ENCODE measurements at regions not wholly inside any gene's neighbourhood (a gene's known extent, or its start where the extent isn't known, plus 50 kb on each side); places are given as distances from the start of the nearest gene placed in this dataset.

DNA sequence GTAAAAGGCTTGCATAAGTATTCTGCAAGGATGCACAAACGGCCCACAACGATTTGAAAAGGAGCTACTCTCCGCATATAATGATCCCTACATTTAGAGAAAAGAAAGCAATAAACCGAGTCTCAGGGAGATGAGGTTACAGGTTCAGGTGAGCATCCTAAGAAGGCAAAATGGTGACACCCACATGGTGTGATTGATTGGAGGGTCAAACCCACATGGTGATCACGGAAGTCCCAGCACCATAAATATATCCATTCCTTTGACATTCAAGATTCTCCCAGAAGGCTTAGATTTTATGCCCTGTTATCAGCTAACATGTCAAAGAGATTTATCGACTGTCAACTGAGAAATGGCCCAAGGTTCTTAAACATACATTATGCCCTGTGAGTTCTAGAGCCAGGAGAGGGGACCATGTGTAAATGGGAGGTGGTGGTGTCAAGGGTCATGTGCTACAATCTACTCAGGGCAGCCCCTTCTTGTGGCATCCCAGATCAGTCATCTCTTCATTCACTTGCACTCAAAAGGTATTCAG lies 282.2 kb downstream of the EMP1 start:
- H3K4me3 Mint-ChIP-seq: no peak overlapping the region
- H3K27ac Mint-ChIP-seq: no peak overlapping the region
- H3K9me3 Mint-ChIP-seq (ENCODE audit: low read depth): no peaks in the 10 kb centered on the region
- DNase-seq (no peak), ATAC-seq (no peak)
- H3K36me3 Mint-ChIP-seq: no peaks in the 10 kb centered on the region
- peaks cover under 1% of the 10 kb centered on the region for H3K27me3 Mint-ChIP-seq
- CTCF ChIA-PET: no interaction called here
- H3K4me1 Mint-ChIP-seq: no peaks in the 10 kb centered on the region

DNA sequence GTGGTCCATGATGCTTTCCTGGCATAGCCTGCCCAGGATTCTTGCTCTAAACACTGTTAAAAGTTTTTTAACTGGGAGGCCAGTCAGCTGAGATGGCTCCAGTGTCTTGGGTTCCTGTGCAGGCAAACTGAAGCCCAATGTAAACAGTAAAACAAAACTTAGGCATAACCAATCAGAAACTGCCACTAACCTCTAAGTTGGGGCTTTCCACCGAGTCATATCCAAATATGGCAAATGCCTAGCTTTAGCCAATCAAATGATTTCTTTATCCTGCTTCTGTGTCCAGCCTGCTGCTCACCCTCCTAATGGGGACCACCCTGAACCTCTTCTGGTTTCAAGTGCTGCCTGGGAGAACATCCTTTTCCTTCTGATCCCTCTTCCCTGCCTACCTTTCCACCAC lies 277.9 kb downstream of the EMP1 start:
- ATAC-seq (no peak), DNase-seq (no peak)
- Mint-ChIP-seq H3K36me3 (no peaks in the 10 kb centered on the region), H3K27me3 (no peaks in the 10 kb centered on the region), H3K27ac (no peak overlapping the region), H3K4me1 (no peaks in the 10 kb centered on the region), H3K4me3 (no peak overlapping the region), H3K9me3 (ENCODE audit: low read depth) (no peaks in the 10 kb centered on the region)
- CTCF ChIA-PET: no interaction called here

DNA sequence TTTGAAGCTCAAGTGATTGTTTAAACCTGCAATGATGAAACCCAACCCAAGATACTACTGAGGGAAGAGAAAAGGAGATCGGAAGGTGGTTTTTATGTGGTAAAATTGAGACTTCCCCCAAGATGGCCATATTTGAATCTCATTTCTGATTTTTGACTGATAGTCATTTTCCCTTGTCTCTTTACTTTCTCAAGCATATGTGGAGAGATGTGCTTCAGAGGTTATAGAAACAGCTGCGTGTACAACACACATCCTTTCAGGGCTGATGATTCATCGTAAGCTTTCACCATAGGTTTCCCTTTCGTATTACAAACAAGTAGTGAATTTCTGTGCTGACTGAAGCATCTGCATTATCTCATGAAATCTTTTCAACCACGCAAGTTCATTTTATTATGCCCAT lies 276.2 kb downstream of the EMP1 start:
- no peak for DNase-seq
- ATAC-seq: no peak
- no peak overlapping the region for H3K27ac Mint-ChIP-seq
- H3K27me3 Mint-ChIP-seq: peaks cover 9% of the 10 kb centered on the region
- CTCF ChIA-PET: interaction anchor here (0.9 kb wide), 1 partner anchor 110 kb away, joined by 3 read pairs; no protein-coding TSS in a partner anchor
- no peaks in the 10 kb centered on the region for H3K36me3 Mint-ChIP-seq
- no peaks in the 10 kb centered on the region for H3K4me1 Mint-ChIP-seq
- no peak overlapping the region for H3K4me3 Mint-ChIP-seq
- no peaks in the 10 kb centered on the region for H3K9me3 Mint-ChIP-seq (ENCODE audit: low read depth)

DNA sequence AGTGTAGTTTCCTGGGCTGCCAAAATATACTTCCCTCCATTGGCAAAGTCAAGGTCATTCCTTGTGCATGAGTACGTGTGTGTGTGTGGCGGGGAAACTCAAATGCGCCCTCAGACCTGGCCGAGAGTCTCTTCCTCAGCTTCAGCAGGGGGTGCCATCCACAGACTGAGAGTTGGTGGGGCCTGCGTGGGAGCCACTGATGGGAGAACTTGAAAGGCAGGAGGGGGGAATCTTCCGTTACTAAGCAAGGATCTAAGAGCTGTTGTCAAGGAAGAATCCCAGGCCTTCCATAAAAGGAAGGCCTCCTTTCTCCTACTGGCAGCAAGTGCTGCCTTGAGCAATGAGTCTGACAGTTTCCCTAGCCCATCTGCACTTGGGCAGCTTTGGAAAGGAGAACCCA lies 274.9 kb downstream of the EMP1 start:
- CTCF ChIA-PET: interaction anchor here (0.7 kb wide), 1 partner anchor 109 kb away, joined by 3 read pairs; no protein-coding TSS in a partner anchor
- DNase-seq: no peak

DNA sequence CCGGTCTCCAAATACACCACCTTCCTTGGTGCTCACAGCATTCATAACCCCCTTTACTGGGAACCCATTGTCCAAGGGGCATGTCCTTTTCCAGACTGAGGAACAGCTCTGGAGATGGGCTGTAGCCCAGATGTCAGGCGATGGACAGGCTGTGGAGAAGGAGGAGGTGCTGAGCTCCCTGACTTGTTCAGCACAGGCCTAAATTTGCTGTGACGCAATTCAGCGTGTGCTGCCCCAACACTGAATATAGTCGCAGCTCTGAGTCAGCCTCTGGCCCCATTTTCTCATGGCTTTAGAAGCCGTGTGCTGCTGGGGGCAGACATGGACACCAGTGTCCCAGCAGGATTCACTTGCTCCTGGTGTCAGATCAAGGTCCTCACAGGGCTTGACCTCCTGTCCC lies 269.1 kb downstream of the EMP1 start:
- Mint-ChIP-seq H3K9me3 (ENCODE audit: low read depth) (no peaks in the 10 kb centered on the region), H3K4me1 (no peaks in the 10 kb centered on the region), H3K4me3 (no peak overlapping the region), H3K27me3 (peaks cover 13% of the 10 kb centered on the region), H3K27ac (no peak overlapping the region), H3K36me3 (no peaks in the 10 kb centered on the region)
- ATAC-seq (no peak), DNase-seq (no peak)
- CTCF ChIA-PET: no interaction called here

More for the DNA sequence above, 274.9 kb downstream of the EMP1 start:
- Mint-ChIP-seq H3K9me3 (ENCODE audit: low read depth) (no peaks in the 10 kb centered on the region), H3K27ac (no peak overlapping the region), H3K4me1 (no peaks in the 10 kb centered on the region), H3K36me3 (no peaks in the 10 kb centered on the region), H3K27me3 (peaks cover 9% of the 10 kb centered on the region), H3K4me3 (no peak overlapping the region)
- ATAC-seq: no peak

DNA sequence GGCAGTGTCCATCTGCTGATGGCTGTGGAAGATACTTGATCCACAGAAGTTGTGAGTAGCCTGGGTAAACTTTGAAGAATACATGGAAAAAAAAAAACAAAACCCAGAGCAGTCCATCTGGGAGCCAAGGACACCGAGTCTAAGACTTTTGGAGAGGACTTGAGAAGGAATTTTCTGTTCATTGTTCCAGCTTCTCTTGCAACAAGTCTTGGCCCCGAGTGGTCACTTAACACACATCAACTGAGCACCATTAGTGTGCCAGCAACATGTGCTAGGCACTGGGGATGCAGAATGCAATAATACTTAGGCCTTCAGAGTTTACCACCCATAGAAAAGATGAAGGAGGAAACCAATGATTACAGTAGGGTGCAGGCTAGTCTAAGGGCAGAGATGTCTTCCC lies 266.7 kb downstream of the EMP1 start:
- no peak overlapping the region for H3K4me3 Mint-ChIP-seq
- no peak for ATAC-seq
- H3K27ac Mint-ChIP-seq: no peak overlapping the region
- no peaks in the 10 kb centered on the region for H3K36me3 Mint-ChIP-seq
- CTCF ChIA-PET: no interaction called here
- H3K4me1 Mint-ChIP-seq: no peaks in the 10 kb centered on the region
- no peak for DNase-seq
- peaks cover 11% of the 10 kb centered on the region for H3K27me3 Mint-ChIP-seq
- no peaks in the 10 kb centered on the region for H3K9me3 Mint-ChIP-seq (ENCODE audit: low read depth)

DNA sequence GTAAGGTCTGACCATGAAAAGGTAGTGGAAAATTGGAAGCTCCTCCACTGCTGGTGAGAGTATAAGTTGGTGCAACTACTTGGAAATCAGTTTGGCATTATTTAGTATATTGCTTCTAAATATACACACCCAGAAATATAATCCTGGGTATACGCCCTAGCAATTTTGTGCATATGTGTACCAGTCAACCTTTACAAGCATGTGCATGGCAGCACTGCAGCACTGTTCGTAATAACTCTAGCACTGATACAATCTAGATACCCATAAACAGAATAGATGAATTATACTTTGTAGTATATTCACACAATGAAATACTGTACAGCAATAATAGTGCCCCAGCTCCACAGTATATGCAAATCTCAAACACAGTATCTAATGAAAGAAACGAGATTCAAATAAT lies 265.9 kb downstream of the EMP1 start:
- DNase-seq (no peak), ATAC-seq (no peak)
- H3K4me1 Mint-ChIP-seq: no peaks in the 10 kb centered on the region
- H3K9me3 Mint-ChIP-seq (ENCODE audit: low read depth): no peaks in the 10 kb centered on the region
- H3K27ac Mint-ChIP-seq: no peak overlapping the region
- H3K27me3 Mint-ChIP-seq: peaks cover 7% of the 10 kb centered on the region
- CTCF ChIA-PET: no interaction called here
- no peaks in the 10 kb centered on the region for H3K36me3 Mint-ChIP-seq
- no peak overlapping the region for H3K4me3 Mint-ChIP-seq

DNA sequence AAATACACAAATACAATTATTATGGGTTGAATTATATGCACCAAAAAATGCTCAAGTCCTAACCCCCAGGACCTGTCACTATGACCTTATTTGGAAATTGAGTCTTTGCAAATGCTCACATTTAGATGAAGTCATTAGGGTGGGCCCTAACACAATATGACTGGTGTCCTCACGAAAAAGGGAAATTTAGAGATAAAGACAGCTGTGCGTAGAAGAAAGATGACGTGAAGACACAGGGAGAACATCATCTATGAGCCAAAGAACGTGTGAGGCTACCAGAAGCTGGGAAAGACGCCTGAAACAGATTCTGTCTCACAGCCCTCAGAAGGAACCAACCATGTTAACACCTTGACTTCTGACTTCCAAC lies 259.2 kb downstream of the EMP1 start:
- no peaks in the 10 kb centered on the region for H3K4me1 Mint-ChIP-seq
- H3K36me3 Mint-ChIP-seq: no peaks in the 10 kb centered on the region
- no peaks in the 10 kb centered on the region for H3K9me3 Mint-ChIP-seq (ENCODE audit: low read depth)
- no peak overlapping the region for H3K4me3 Mint-ChIP-seq
- CTCF ChIA-PET: no interaction called here
- H3K27me3 Mint-ChIP-seq: peaks cover 3% of the 10 kb centered on the region
- ATAC-seq (no peak), DNase-seq (no peak)
- H3K27ac Mint-ChIP-seq: no peak overlapping the region

DNA sequence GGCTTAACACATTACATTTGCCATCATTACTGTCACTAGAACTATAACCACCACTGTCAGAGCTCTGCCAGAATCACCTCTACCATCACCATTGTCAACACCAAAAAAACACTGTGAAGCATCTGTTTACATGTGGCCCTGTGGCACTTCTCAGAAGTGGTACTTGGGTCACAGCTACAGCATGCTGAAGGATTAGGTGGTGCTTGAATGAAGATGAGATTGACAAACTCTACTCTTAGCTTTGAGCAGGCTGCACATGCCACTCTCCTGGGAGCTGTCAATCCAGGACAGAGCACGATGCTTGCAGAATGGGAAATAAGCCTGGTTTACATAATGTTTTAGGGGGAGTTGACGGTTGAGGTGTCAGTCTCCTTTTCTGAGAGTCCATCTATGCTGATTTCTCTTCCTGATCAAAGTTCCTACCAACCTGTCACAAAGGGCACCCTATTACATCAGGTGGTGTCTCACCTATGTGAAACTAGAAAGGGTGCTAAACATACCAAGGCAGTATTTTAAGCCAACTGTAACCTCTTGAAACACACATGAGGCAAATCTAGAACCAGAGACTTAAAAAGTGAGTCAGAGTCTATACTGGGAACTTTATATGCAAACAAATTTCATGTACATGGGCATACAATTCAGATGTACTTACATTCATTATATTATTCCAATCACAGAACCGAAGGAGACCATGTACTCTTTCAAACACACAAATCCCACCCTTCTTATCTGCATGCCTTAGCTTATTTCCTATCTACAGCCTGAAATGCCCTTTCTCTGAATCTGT lies 258.7 kb downstream of the EMP1 start:
- ATAC-seq: no peak
- Mint-ChIP-seq H3K36me3 (no peaks in the 10 kb centered on the region), H3K27ac (no peak overlapping the region), H3K9me3 (ENCODE audit: low read depth) (no peaks in the 10 kb centered on the region), H3K27me3 (peaks cover 3% of the 10 kb centered on the region), H3K4me3 (no peak overlapping the region), H3K4me1 (no peaks in the 10 kb centered on the region)
- no peak for DNase-seq
- CTCF ChIA-PET: no interaction called here

DNA sequence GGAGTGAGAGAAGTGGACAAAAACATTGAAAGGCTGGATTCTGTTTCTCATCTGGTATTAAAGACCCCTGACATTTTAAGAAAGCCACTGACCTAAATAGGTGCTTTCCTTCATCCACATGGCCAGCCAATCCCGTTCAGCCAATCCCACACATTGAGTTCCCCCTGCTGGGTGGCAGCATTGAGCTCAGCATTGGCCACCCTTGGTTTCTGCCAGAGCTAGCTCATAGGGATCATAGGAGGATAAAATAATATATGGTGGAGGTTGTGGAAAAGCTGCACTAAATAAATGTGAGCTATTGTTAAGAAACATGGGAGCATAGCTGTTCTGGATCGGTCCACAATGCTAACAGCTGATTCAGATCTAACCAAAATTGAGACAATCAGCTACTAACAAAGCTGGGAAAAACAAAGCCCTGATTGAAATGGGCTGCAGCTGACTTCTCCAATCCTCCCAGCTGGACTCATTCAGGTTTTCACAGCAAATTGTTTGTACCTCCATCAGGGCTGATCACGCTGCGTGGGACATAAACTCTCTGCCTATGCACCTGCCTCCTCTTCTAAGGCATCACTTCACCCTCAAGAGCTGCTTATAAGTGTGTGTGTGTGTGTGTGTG lies 256.5 kb downstream of the EMP1 start:
- H3K4me3 Mint-ChIP-seq: no peak overlapping the region
- no peaks in the 10 kb centered on the region for H3K9me3 Mint-ChIP-seq (ENCODE audit: low read depth)
- CTCF ChIA-PET: interaction anchor here (1.5 kb wide), 1 partner anchor 51 kb away, joined by 3 read pairs; no protein-coding TSS in a partner anchor
- DNase-seq (no peak), ATAC-seq (no peak)
- H3K27ac Mint-ChIP-seq: no peak overlapping the region
- no peaks in the 10 kb centered on the region for H3K4me1 Mint-ChIP-seq
- no peaks in the 10 kb centered on the region for H3K36me3 Mint-ChIP-seq
- no peaks in the 10 kb centered on the region for H3K27me3 Mint-ChIP-seq

DNA sequence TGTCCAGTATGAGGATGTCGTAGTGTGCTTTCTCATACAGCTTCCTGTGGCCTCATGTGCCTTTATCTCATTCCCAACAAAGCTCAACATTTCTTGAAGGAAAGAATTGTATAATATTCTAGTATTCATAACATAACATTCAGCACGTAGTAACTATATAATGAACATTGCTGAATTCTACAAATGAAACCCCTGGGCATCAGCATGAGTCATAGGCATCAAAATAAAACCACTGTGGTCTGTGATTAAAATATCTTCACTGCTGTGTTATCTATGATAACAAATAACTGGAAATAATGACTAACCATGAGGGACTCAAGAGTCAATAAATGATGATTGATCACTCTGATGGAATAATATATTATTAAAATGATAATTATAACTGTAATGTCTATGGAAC lies 255.2 kb downstream of the EMP1 start:
- Mint-ChIP-seq H3K36me3 (no peaks in the 10 kb centered on the region), H3K27me3 (no peaks in the 10 kb centered on the region), H3K4me1 (no peaks in the 10 kb centered on the region), H3K27ac (no peak overlapping the region), H3K9me3 (ENCODE audit: low read depth) (no peaks in the 10 kb centered on the region), H3K4me3 (no peak overlapping the region)
- CTCF ChIA-PET: no interaction called here
- DNase-seq (no peak), ATAC-seq (no peak)

DNA sequence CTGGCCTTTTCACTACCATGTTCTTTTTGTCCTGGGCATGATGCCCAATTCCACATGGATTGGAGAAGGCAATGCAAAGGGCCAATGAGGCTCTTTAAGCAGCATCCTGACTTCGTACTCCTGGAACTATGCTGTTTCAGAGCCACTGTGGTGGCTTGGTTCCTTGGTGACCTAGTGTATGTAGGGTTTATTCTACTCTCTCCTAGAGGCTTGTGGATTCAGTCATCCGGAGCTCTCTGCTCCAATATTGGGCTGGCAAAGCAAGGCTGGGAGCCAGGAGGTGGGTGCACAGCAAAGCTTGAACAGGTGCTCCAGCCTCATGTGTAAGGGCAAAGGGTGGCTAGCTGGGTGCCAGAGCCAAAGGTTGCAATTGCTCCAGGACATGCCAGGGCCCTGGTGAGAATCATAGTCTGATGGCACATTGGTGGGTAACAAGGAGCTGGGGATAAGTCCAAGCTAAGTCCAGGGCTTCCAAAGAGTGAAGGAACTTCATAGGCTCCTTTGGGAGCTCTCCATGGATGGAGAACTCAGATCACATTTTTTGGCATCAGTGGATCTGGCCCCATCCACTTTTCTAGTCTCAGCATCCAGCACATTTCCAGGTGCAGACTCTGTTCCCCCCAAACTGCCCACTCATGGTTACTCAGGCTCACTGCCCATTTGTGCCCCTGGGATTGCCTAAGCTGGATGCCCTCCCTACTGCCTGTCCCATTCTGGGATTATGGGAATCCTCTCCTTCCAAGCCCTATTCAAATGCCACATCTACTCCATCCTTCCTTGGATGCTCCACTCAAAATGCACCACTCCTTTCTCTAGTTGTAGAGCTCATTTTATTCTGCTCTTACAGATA lies 253.9 kb downstream of the EMP1 start:
- DNase-seq (no peak), ATAC-seq (no peak)
- CTCF ChIA-PET: no interaction called here
- H3K4me1 Mint-ChIP-seq: no peaks in the 10 kb centered on the region
- H3K36me3 Mint-ChIP-seq: no peaks in the 10 kb centered on the region
- H3K27ac Mint-ChIP-seq: no peak overlapping the region
- no peak overlapping the region for H3K4me3 Mint-ChIP-seq
- no peaks in the 10 kb centered on the region for H3K27me3 Mint-ChIP-seq
- no peaks in the 10 kb centered on the region for H3K9me3 Mint-ChIP-seq (ENCODE audit: low read depth)

DNA sequence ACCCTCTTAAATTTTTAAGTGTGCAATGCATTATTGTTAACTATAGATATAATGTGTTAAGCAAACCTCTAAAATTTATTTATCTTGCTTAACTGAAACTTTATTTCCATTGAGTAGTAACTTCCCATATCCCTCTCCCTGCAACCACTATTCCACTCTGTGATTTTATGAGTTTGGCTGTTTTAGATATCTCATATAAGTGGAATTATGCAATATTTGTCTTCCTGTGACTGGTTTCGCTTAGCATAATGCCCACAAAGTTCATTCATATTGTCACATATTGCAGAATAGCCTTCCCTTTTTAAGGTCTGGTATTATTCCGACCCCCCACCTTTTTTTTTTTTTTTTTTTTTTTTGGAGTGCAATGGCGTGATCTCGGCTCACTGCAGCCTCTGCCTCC lies 247.6 kb downstream of the EMP1 start:
- H3K27me3 Mint-ChIP-seq: peaks cover 4% of the 10 kb centered on the region
- no peaks in the 10 kb centered on the region for H3K4me1 Mint-ChIP-seq
- H3K27ac Mint-ChIP-seq: no peak overlapping the region
- DNase-seq (no peak), ATAC-seq (no peak)
- no peaks in the 10 kb centered on the region for H3K9me3 Mint-ChIP-seq (ENCODE audit: low read depth)
- H3K36me3 Mint-ChIP-seq: no peaks in the 10 kb centered on the region
- CTCF ChIA-PET: no interaction called here
- H3K4me3 Mint-ChIP-seq: no peak overlapping the region

DNA sequence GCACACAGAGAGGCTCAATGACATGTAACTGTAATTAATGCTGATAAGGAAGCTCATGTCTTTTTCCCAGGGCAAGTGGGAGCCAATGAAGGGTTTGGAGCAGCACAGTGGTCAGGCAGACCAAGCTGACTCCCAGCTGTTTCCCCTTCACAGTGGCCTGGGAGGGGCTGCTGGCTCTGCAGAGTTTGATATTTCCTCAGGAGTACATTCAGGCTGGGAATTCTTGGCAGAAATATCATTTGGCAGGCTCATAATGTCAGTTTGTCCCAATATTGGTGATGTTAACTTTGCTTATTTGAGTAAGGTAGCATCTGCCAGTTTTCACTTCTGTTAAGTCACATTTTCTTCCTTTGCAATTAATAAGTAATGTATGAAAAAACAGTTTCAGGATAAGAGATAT lies 247.0 kb downstream of the EMP1 start:
- H3K4me1 Mint-ChIP-seq: no peaks in the 10 kb centered on the region
- H3K27me3 Mint-ChIP-seq: peaks cover 4% of the 10 kb centered on the region
- H3K27ac Mint-ChIP-seq: no peak overlapping the region
- ATAC-seq (no peak), DNase-seq (no peak)
- H3K36me3 Mint-ChIP-seq: no peaks in the 10 kb centered on the region
- no peaks in the 10 kb centered on the region for H3K9me3 Mint-ChIP-seq (ENCODE audit: low read depth)
- no peak overlapping the region for H3K4me3 Mint-ChIP-seq
- CTCF ChIA-PET: no interaction called here
